Right cardiac atrium (tissue), 5 donors: ENCODE measurements at regions not wholly inside any gene's neighbourhood (a gene's known extent, or its start where the extent isn't known, plus 50 kb on each side); places are given as distances from the start of the nearest gene placed in this dataset.

ENCODE experiments used
- ATAC-seq, 2 donors: fragments of 200-7000 bp; cut with Tn5 transposase; one replicate each; pipeline versions ENCODE4 v1.8.0 to v1.9.1; 2020; ENCODE audit warnings: moderate library complexity in 2 of 2, mild to moderate bottlenecking in 1 of 2
- DNase-seq, 3 donors: peaks; one replicate each; pipeline ENCODE4 v3.0.0-alpha.2; 2020
- H3K27ac ChIP-seq: one replicate; pipeline ENCODE4 v1.5.1; 2013; ENCODE audit warnings: mild to moderate bottlenecking, low read length, control low read depth, moderate library complexity
- H3K27me3 ChIP-seq: one replicate; pipeline ENCODE4 v1.6.1; 2013; ENCODE audit not compliant: control insufficient read depth, insufficient read depth
- H3K4me1 ChIP-seq: one replicate; pipeline ENCODE4 v1.6.1; 2013; ENCODE audit warnings: low read length; ENCODE audit not compliant: control insufficient read depth, insufficient read depth
- H3K4me3 ChIP-seq: one replicate; pipeline ENCODE4 v1.5.1; 2013; ENCODE audit warnings: low read length, control low read depth
- H3K9me3 ChIP-seq: one replicate; pipeline ENCODE4 v1.6.1; 2013; ENCODE audit warnings: low read length; ENCODE audit not compliant: control insufficient read depth
- WGBS: extraction: QIAGEN DNeasy Blood & Tissue Kit; methylation state at CpG from one replicate; pipeline ENCODE4 v1.1.7; 2013; 5-methylcytosine and 5-hydroxymethylcytosine counted together
- intact Hi-C, 4 donors: fragments of 100-400 bp; cut with DNase I; formaldehyde crosslinking; loops; one replicate each; pipeline versions ENCODE4 v1.11.0 to v1.14.0; 2022 to 2023
- donor health status: healthy with polysubstance abuse.
- donor health status: DM: no; HTN: yes; CAD: no.
- donor health status: DM: no; HTN: no; CAD: no.
- donor health status: DM: no; HTN: yes; CAD: no; lungs with severe emphysema.
- donor health status: DM: yes; HTN: yes; CAD: no.

DNA sequence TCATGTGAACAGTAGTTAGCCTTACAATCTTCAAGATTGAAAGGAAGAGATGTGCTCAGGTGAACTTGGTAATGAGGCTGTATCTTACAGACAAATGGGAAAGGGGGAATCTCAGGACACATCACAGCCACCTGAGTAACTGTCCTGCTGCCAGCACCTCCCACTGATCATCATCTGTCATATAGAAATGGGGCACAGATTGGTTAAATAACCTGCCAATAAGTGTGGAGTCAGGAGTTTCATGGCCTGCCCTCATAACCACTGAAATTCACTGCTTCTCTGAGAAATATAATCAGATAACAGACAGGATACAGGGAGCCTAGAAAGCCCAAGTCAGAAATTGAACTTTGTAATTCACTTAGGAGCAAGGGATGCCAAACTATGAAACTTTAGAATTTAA, 64.9 kb upstream of the TAS2R16 start:
- H3K4me3 ChIP-seq = no peak overlapping the region
- no peak for DNase-seq
- intact Hi-C loops = no loop called here

DNA sequence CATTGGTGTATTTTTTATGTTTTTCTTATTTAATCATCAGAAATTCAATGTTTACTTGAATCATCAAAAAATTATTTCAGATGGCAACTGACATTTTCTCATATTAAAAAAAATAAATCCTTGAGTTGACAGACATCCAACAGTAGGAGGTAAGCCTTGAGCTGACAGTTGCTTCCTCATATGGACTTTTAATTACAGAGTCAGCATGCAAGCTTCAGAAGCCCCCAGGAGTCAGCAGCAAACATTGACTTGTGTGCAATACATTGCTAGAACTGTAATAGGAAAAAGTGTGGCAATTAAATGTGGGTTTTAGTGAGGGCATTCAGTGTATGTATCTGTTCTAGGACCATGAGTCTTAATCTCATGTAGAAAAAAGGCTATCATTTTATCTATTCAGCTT, 62.4 kb upstream of the TAS2R16 start:
- Histone ChIP-seq H3K4me1 (no peaks in the 10 kb centered on the region), H3K27me3 (no peaks in the 10 kb centered on the region), H3K9me3 (no peaks in the 10 kb centered on the region), H3K4me3 (no peak overlapping the region), H3K27ac (no peak overlapping the region)
- ATAC-seq (no peak), DNase-seq (no peak)
- intact Hi-C loops = no loop called here

More for the DNA sequence above, 64.9 kb upstream of the TAS2R16 start:
- ATAC-seq = no peak
- no peak overlapping the region for H3K27ac ChIP-seq
- no peaks in the 10 kb centered on the region for H3K27me3 ChIP-seq
- H3K4me1 ChIP-seq = no peaks in the 10 kb centered on the region
- H3K9me3 ChIP-seq = no peaks in the 10 kb centered on the region

DNA sequence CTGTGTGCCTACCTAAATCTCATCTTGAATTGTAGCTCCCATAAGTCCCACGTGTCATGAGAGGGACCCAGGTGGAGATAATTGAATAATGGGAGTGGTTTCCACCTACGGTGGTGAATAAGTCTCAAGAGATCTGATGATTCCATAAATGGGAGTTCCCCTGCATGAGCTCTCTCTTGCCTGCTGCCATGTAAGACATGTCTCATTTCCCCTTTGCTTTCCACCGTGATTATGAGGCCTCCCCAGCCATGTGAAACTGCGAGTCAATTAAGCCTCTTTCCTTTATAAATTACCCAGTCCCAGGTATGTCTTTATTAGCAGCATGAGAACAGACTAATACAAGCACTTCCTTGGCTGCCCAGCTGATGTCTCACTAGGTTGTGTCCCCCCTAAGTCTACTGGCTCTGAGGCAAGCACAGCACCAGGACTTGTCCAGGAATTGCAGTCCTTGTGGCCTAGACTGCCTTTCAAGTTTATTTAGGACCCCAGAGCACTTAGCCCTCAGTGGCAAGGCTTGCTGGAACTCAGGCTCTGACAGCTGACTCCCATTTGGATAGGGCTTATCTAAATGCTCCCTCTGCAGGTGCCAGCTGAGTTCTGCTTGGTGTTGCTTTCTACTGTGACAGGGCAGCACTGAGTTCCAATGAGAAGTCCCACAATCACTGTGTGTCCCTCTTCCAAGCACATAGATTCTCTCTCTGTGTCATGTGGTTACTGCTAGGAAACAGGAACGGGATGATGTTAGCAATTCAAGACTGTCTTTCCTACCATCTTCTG, 59.0 kb upstream of the TAS2R16 start:
- Histone ChIP-seq H3K9me3 (peaks cover 2% of the 10 kb centered on the region), H3K4me1 (no peaks in the 10 kb centered on the region), H3K27ac (no peak overlapping the region), H3K27me3 (no peaks in the 10 kb centered on the region), H3K4me3 (no peak overlapping the region)
- DNase-seq (peak in 1 of 3 donors; percentile 16), ATAC-seq (peak; percentile 43 to 85)
- intact Hi-C loops = no loop called here
- WGBS = 49% methylated on average over 5 of the region's 5 CpGs

DNA sequence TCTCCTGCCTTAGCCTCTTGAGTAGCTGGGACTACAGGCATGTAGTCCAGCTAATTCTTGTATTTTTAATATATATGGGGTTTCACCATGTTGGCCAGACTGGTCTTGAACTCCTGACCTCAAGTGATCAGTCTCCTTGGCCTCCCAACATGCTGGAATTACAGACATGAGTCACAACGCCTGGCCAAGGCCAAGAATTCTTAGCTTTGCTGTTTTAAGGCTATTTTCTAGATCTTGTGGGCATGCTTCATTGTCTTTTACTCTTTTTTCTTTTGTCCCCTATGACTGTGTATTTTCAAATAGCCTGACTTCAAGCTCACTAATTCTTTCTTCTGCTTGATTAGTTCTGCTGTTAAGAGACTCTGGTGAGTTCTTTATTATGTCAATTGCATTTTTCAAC, 56.4 kb upstream of the TAS2R16 start:
- H3K4me3 ChIP-seq = no peak overlapping the region
- DNase-seq (no peak), ATAC-seq (no peak)
- H3K27me3 ChIP-seq = no peaks in the 10 kb centered on the region
- intact Hi-C loops = no loop called here
- whole genome bisulfite sequencing = 54% methylated on average over 1 of the region's 1 CpG
- H3K27ac ChIP-seq = no peak overlapping the region
- no peaks in the 10 kb centered on the region for H3K4me1 ChIP-seq
- H3K9me3 ChIP-seq = peaks cover 3% of the 10 kb centered on the region

DNA sequence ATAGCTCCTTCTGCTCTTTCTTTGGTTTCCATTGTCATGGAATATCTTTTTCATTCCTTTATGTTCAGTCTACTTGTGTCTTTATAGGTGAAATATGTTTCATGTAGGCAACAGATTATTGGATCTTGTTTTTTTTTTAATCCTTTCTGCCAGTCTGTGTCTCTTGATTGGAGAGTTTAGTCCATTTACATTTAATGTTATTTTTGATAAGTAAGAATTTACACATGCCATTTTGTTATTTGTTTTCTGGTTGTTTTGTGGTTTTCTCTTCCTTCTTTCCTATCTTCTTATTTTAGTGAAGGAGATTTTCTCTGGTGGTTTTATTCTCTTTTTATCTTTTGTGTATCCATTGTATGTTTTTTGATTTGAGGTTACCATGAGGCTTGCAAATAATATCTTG, 52.5 kb upstream of the TAS2R16 start:
- peaks cover 3% of the 10 kb centered on the region for H3K9me3 ChIP-seq
- no peak for ATAC-seq
- no peak for DNase-seq
- intact Hi-C loops = no loop called here
- no peak overlapping the region for H3K4me3 ChIP-seq
- no peaks in the 10 kb centered on the region for H3K4me1 ChIP-seq
- H3K27me3 ChIP-seq = no peaks in the 10 kb centered on the region
- no peak overlapping the region for H3K27ac ChIP-seq
